ENCODE measurements at regions not wholly inside any gene's neighbourhood (a gene's known extent, or its start where the extent isn't known, plus 50 kb on each side); places are given as distances from the start of the nearest gene placed in this dataset.
"Not testable (repeated sequence)": the region's sequence is repeated elsewhere in the genome, so short reads cannot be mapped to it uniquely, and the experiment has no call there.

GRCh38 chr1:149700677-149701567 is 81.6 kb upstream of the FCGR1A start:
- DNase-seq: not testable (repeated sequence)

- DNase-seq: peak; percentile 44
These were observed 74.2 kb upstream of the FCGR1A start for GRCh38 chr1:149708192-149708853.

- not testable (repeated sequence) for DNase-seq
These were observed 70.8 kb upstream of the FCGR1A start for GRCh38 chr1:149711651-149712050.

- DNase-seq: peak; percentile 21
These were observed 70.2 kb upstream of the FCGR1A start for GRCh38 chr1:149712154-149712927.

GRCh38 chr1:149713513-149713912 is 69.0 kb upstream of the FCGR1A start:
- not testable (repeated sequence) for DNase-seq

- DNase-seq: not testable (repeated sequence)
These were observed 68.5 kb upstream of the FCGR1A start for GRCh38 chr1:149713952-149714351.

- DNase-seq: not testable (repeated sequence)
These were observed 57.7 kb upstream of the FCGR1A start for GRCh38 chr1:149724618-149725302.

- DNase-seq: not testable (repeated sequence)
These were observed 55.8 kb upstream of the FCGR1A start for GRCh38 chr1:149726688-149727087.

GRCh38 chr1:149728598-149728997 is 53.9 kb upstream of the FCGR1A start:
- not testable (repeated sequence) for DNase-seq

Measured in fibroblast of skin of abdomen (primary cell).